ENCODE measurements at regions not wholly inside any gene's neighbourhood (a gene's known extent, or its start where the extent isn't known, plus 50 kb on each side); places are given as distances from the start of the nearest gene placed in this dataset.

- 70% methylated on average over 17 of the region's 20 CpGs for WGBS (ENCODE audit: insufficient coverage)
- peaks cover 4% of the 10 kb centered on the region for H3K4me1 ChIP-seq (ENCODE audit: control insufficient read depth, insufficient read depth, low read length)
- DNase-seq (ENCODE audit: low read depth in 4 of 6, low spot score in 6 of 6): no peak
- H3K36me3 ChIP-seq (ENCODE audit: control insufficient read depth, insufficient read depth, low read length): no peaks in the 10 kb centered on the region
- no peaks in the 10 kb centered on the region for H3K9me3 ChIP-seq (ENCODE audit: control insufficient read depth, insufficient read depth, low read length)
- no peak overlapping the region for H3K4me3 ChIP-seq (ENCODE audit: low read depth, low read length)
- H3K27me3 ChIP-seq (ENCODE audit: control insufficient read depth, insufficient read depth, low read length): no peaks in the 10 kb centered on the region
- no peak overlapping the region for H3K27ac ChIP-seq (ENCODE audit: low read depth, low read length)
Observed at GRCh38 chr13:106159295-106160195, 375.9 kb downstream of the EFNB2 start.

GRCh38 chr13:106156468-106156867, 379.0 kb downstream of the EFNB2 start:
- Histone ChIP-seq H3K27ac (ENCODE audit: low read depth, low read length) (no peak overlapping the region), H3K27me3 (ENCODE audit: control insufficient read depth, insufficient read depth, low read length) (no peaks in the 10 kb centered on the region), H3K9me3 (ENCODE audit: control insufficient read depth, insufficient read depth, low read length) (no peaks in the 10 kb centered on the region), H3K36me3 (ENCODE audit: control insufficient read depth, insufficient read depth, low read length) (no peaks in the 10 kb centered on the region), H3K4me3 (ENCODE audit: low read depth, low read length) (no peak overlapping the region), H3K4me1 (ENCODE audit: control insufficient read depth, insufficient read depth, low read length) (peaks cover 4% of the 10 kb centered on the region)
- WGBS (ENCODE audit: insufficient coverage): 94% methylated on average over 3 of the region's 4 CpGs
- no peak for DNase-seq (ENCODE audit: low read depth in 4 of 6, low spot score in 6 of 6)

GRCh38 chr13:106155411-106155810, 380.1 kb downstream of the EFNB2 start:
- H3K9me3 ChIP-seq (ENCODE audit: control insufficient read depth, insufficient read depth, low read length): no peaks in the 10 kb centered on the region
- H3K27ac ChIP-seq (ENCODE audit: low read depth, low read length): no peak overlapping the region
- no peak overlapping the region for H3K4me3 ChIP-seq (ENCODE audit: low read depth, low read length)
- no peaks in the 10 kb centered on the region for H3K27me3 ChIP-seq (ENCODE audit: control insufficient read depth, insufficient read depth, low read length)
- H3K36me3 ChIP-seq (ENCODE audit: control insufficient read depth, insufficient read depth, low read length): no peaks in the 10 kb centered on the region
- DNase-seq (ENCODE audit: low read depth in 4 of 6, low spot score in 6 of 6): no peak
- peaks cover 4% of the 10 kb centered on the region for H3K4me1 ChIP-seq (ENCODE audit: control insufficient read depth, insufficient read depth, low read length)
- 100% methylated on average over 2 of the region's 6 CpGs for WGBS (ENCODE audit: insufficient coverage)

GRCh38 chr13:106153876-106154275, 381.6 kb downstream of the EFNB2 start:
- no peaks in the 10 kb centered on the region for H3K9me3 ChIP-seq (ENCODE audit: control insufficient read depth, insufficient read depth, low read length)
- no peak for DNase-seq (ENCODE audit: low read depth in 4 of 6, low spot score in 6 of 6)
- H3K36me3 ChIP-seq (ENCODE audit: control insufficient read depth, insufficient read depth, low read length): no peaks in the 10 kb centered on the region
- 100% methylated on average over 1 of the region's 1 CpG for WGBS (ENCODE audit: insufficient coverage)
- H3K27me3 ChIP-seq (ENCODE audit: control insufficient read depth, insufficient read depth, low read length): no peaks in the 10 kb centered on the region
- no peak overlapping the region for H3K4me3 ChIP-seq (ENCODE audit: low read depth, low read length)
- no peak overlapping the region for H3K27ac ChIP-seq (ENCODE audit: low read depth, low read length)
- H3K4me1 ChIP-seq (ENCODE audit: control insufficient read depth, insufficient read depth, low read length): no peaks in the 10 kb centered on the region

GRCh38 chr13:106153041-106153440, 382.4 kb downstream of the EFNB2 start:
- Histone ChIP-seq H3K27ac (ENCODE audit: low read depth, low read length) (no peak overlapping the region), H3K36me3 (ENCODE audit: control insufficient read depth, insufficient read depth, low read length) (no peaks in the 10 kb centered on the region), H3K4me3 (ENCODE audit: low read depth, low read length) (no peak overlapping the region), H3K27me3 (ENCODE audit: control insufficient read depth, insufficient read depth, low read length) (no peaks in the 10 kb centered on the region), H3K9me3 (ENCODE audit: control insufficient read depth, insufficient read depth, low read length) (no peaks in the 10 kb centered on the region), H3K4me1 (ENCODE audit: control insufficient read depth, insufficient read depth, low read length) (no peaks in the 10 kb centered on the region)
- DNase-seq (ENCODE audit: low read depth in 4 of 6, low spot score in 6 of 6): no peak
- 97% methylated on average over 8 of the region's 9 CpGs for WGBS (ENCODE audit: insufficient coverage)

- no peaks in the 10 kb centered on the region for H3K36me3 ChIP-seq (ENCODE audit: control insufficient read depth, insufficient read depth, low read length)
- H3K4me1 ChIP-seq (ENCODE audit: control insufficient read depth, insufficient read depth, low read length): no peaks in the 10 kb centered on the region
- no peak for DNase-seq (ENCODE audit: low read depth in 4 of 6, low spot score in 6 of 6)
- no peaks in the 10 kb centered on the region for H3K9me3 ChIP-seq (ENCODE audit: control insufficient read depth, insufficient read depth, low read length)
- no peak overlapping the region for H3K27ac ChIP-seq (ENCODE audit: low read depth, low read length)
- WGBS (ENCODE audit: insufficient coverage): no CpG with 5 or more reads among the region's 3 CpGs
- H3K4me3 ChIP-seq (ENCODE audit: low read depth, low read length): no peak overlapping the region
- no peaks in the 10 kb centered on the region for H3K27me3 ChIP-seq (ENCODE audit: control insufficient read depth, insufficient read depth, low read length)
Observed at GRCh38 chr13:106152047-106152446, 383.4 kb downstream of the EFNB2 start.

GRCh38 chr13:106151056-106151699, 384.3 kb downstream of the EFNB2 start:
- Histone ChIP-seq H3K4me3 (ENCODE audit: low read depth, low read length) (no peak overlapping the region), H3K9me3 (ENCODE audit: control insufficient read depth, insufficient read depth, low read length) (no peaks in the 10 kb centered on the region), H3K27me3 (ENCODE audit: control insufficient read depth, insufficient read depth, low read length) (no peaks in the 10 kb centered on the region), H3K36me3 (ENCODE audit: control insufficient read depth, insufficient read depth, low read length) (no peaks in the 10 kb centered on the region), H3K4me1 (ENCODE audit: control insufficient read depth, insufficient read depth, low read length) (no peaks in the 10 kb centered on the region), H3K27ac (ENCODE audit: low read depth, low read length) (no peak overlapping the region)
- no peak for DNase-seq (ENCODE audit: low read depth in 4 of 6, low spot score in 6 of 6)
- WGBS (ENCODE audit: insufficient coverage): 13% methylated on average over 1 of the region's 3 CpGs

GRCh38 chr13:106145997-106146864, 389.2 kb downstream of the EFNB2 start:
- 78% methylated on average over 1 of the region's 2 CpGs for WGBS (ENCODE audit: insufficient coverage)
- H3K9me3 ChIP-seq (ENCODE audit: control insufficient read depth, insufficient read depth, low read length): no peaks in the 10 kb centered on the region
- H3K4me1 ChIP-seq (ENCODE audit: control insufficient read depth, insufficient read depth, low read length): no peaks in the 10 kb centered on the region
- no peak overlapping the region for H3K4me3 ChIP-seq (ENCODE audit: low read depth, low read length)
- H3K27me3 ChIP-seq (ENCODE audit: control insufficient read depth, insufficient read depth, low read length): no peaks in the 10 kb centered on the region
- no peaks in the 10 kb centered on the region for H3K36me3 ChIP-seq (ENCODE audit: control insufficient read depth, insufficient read depth, low read length)
- no peak for DNase-seq (ENCODE audit: low read depth in 4 of 6, low spot score in 6 of 6)
- no peak overlapping the region for H3K27ac ChIP-seq (ENCODE audit: low read depth, low read length)

- no peaks in the 10 kb centered on the region for H3K27me3 ChIP-seq (ENCODE audit: control insufficient read depth, insufficient read depth, low read length)
- H3K4me3 ChIP-seq (ENCODE audit: low read depth, low read length): no peak overlapping the region
- no peak overlapping the region for H3K27ac ChIP-seq (ENCODE audit: low read depth, low read length)
- WGBS (ENCODE audit: insufficient coverage): no CpG with 5 or more reads among the region's 1 CpG
- no peaks in the 10 kb centered on the region for H3K36me3 ChIP-seq (ENCODE audit: control insufficient read depth, insufficient read depth, low read length)
- H3K4me1 ChIP-seq (ENCODE audit: control insufficient read depth, insufficient read depth, low read length): no peaks in the 10 kb centered on the region
- DNase-seq (ENCODE audit: low read depth in 4 of 6, low spot score in 6 of 6): no peak
- H3K9me3 ChIP-seq (ENCODE audit: control insufficient read depth, insufficient read depth, low read length): no peaks in the 10 kb centered on the region
Observed at GRCh38 chr13:106145070-106145469, 390.4 kb downstream of the EFNB2 start.
